GM21576 (cell line): ENCODE measurements at regions not wholly inside any gene's neighbourhood (a gene's known extent, or its start where the extent isn't known, plus 50 kb on each side); places are given as distances from the start of the nearest gene placed in this dataset.

Experiments
- ATAC-seq: cut with Tn5 transposase; IDR thresholded peaks from one replicate; pipeline ENCODE4 v1.9.1; 2021; ENCODE audit warnings: mild to moderate bottlenecking, moderate library complexity; ENCODE audit not compliant: unreplicated experiment

DNA sequence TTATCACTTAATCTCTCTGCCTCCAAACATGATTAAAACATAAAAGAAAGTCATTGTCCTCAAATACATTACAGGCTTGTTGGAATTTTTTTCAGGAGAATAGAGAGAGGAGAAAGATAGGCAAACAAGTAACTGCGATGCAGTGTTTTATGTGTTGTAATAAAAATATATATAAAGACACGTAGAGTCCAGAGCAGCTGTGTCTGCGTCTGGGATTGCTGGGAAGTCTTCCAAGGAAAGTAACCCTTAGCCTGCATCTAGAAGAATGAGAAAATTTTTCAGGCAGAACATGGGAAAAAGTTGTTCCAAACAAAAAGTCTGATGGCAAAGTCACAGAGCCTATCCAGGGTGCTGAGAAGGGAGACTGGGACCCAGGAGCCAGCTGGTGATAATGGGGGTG lies 91.8 kb upstream of the ST6GAL2 start:
- ATAC-seq: no peak

DNA sequence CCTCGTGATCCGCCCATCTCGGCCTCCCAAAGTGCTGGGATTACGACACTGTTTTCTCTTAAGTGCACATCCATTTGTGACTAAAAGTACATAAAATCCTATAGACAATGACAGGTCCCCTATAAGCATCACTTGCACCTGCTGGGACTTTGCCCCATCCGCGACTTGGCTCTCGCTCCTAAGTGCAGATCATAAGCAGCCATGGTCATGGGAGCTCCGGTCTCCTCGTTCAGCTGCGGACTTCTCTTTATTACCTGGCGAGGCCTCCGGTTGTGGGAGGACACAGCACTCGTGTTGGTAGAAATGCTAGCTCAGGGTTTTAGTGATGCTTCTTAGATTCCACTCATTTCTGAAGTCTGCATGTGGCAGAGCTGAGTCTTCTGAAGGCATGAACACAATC lies 92.7 kb upstream of the ST6GAL2 start:
- no peak for ATAC-seq

DNA sequence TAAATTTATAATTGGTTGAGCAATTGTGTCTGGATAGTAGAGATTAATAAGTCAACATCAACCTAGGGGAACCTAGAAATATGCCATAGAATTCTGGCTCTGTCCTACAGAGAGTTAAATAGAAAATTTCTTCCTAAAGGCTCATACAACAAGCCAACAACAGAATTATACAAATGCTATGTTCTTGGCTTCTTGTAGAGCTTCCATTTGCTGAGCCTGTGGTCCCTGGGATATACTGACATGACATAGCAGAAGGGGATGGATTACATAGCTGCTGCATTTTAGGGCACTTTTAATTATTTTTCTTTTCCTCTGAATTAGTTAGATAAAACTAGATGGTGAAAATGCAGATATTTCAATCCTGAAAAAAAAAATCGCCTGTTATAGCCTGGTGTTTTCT lies 95.5 kb upstream of the ST6GAL2 start:
- no peak for ATAC-seq

DNA sequence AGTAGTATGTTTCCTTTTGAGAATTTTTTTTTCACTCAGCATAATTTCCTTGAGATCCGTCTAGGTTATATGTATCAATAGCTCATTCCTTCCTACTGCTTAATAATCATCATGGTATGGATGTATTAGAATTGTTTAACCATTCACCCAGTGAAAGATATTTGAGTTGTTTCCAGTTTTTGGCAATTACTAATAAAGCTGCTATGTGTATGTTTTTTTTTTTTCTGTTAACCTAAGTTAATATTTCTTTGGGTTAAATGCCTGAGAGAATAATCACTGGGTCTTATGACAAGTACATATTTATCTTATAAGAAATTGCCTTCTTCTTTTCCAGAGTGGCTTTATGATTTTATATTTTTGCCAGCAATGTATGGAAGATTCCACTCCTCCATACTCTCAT lies 96.4 kb upstream of the ST6GAL2 start:
- no peak for ATAC-seq

DNA sequence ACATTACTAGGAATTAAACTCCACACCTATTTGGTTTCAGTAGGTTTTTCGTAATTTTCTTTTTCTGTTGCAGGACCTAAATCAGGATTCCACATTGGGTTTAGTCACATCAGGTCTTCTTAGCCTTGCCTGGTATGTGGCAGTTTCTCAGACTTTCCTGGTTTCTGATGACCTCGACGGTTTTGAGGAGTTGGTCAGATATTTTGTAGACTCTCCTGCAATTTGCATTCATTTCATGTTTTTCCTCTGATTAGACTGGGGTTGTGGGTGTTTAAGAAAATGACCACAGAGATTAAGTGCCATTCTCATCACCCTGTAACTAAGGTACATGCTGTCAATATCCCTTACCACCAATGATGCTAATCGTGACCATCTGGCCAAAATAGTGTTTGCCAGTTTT lies 97.3 kb upstream of the ST6GAL2 start:
- no peak for ATAC-seq

DNA sequence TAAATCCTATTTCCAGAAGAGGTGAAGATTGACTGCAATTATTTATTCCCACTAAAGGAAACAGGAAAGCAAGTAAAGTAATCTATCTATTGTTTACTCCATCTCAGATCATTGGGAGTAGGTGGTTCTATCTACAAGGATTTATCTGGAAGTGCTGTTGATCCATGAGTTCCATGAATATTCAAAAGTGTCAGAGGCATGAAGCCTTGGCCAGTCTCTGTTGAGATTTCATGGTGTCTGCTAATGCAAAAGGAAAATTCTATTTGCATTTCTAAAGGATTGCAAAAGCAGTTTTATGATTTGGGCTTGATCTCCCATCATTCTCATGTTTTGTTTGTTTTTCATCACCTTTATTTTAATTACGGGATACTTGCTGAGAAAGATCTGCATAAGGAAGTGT lies 102.4 kb upstream of the ST6GAL2 start:
- no peak for ATAC-seq

DNA sequence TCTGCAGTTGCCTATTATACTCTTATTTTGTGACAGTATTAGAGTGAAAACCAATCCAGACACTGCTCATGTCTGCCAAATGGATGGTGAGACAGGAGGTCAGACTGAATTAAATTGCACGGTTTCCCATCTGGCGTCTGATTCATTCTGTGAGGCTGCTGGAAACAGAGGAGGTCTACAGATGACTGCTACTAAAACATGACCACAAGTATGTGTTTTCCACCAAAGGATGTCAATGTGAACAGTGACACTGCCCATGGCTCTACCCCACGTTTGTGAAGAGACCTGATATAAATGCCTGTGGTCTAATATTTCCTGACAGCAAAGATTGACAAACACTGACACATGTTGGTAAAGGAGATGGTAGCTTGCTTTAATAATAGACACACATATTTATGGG lies 104.3 kb upstream of the ST6GAL2 start:
- ATAC-seq: no peak

DNA sequence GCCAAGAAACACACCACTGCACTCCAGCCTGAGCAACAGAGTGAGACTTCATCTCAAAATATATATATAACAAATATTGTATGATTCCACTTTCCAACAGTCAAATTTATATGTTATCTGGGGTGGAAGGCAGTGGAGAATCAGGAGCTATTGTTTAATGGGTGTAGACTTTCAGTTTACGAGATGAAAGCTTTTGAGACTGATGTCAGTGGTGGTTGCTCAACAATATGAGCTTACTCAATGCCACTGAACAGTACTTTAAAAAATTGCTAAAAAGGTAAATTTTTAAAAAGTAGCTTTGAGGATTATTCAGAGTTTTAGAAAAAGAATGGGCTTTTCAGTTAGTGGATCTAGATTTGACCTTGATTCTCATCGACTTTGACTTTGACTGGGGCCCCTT lies 105.9 kb upstream of the ST6GAL2 start:
- ATAC-seq: no peak

DNA sequence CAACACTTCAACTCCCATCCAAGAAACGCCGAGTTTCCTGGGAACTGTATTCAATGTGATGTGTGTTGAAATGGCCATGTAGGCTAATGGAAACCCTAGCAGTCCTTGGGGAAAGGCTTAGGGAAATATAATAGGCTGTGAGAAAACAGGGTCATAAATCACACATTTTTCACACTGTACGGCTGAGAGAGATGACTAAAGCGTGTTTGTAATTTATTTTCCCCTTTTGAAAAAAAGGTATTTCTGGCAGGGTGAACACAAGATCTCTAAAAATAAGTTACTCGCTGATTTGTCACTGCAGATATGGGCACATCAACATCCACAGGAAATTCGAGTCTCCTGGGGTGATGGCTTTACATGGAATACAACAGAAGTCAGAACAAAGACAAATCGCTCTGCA lies 109.6 kb upstream of the ST6GAL2 start:
- ATAC-seq: no peak

DNA sequence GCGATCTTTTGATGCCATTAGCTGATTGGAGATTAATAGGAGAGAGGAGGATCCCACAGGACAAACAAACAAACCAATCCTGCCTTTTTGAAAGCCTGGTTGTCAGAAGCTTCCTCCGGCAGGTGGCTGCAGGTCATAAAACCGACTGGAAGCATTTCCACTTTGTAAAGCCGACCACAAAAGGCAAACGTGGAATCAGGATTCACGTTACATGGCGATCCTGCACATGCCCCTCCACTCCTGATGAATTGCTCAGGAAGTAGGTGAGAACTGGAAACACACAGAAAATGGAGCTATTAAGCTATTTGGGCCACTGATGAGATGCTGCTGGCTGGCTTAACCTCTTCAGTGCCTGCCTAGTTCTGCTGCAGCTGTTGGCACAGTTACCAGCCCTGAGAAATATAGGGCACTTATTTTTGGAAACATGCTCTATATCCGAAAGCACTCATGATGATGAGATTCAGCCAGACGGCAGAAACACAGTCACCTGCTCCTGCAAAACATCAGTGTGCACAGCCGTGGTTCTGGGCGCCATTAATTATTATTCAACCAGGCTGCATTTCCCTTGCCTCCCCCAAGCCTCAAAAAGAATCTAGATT lies 110.3 kb upstream of the ST6GAL2 start:
- ATAC-seq: no peak

DNA sequence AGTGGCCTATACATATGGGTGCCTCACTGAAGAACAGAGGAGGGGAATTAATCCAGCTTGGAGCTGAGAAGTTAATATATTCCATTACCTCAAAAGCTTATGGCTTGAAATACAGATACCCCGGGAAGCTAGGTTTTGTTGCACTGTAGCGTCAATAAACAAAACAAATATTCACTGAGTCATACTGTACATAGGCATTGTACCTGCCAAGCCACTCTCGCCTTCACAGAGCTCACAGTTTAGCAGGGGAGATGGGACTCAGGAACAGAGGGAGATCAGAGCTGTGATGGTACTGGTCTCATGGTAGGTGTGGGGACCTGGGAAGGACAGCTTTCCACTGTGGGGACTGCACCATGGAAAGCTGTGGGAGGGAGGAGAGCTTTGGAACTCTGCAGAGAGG lies 111.2 kb upstream of the ST6GAL2 start:
- ATAC-seq: no peak

DNA sequence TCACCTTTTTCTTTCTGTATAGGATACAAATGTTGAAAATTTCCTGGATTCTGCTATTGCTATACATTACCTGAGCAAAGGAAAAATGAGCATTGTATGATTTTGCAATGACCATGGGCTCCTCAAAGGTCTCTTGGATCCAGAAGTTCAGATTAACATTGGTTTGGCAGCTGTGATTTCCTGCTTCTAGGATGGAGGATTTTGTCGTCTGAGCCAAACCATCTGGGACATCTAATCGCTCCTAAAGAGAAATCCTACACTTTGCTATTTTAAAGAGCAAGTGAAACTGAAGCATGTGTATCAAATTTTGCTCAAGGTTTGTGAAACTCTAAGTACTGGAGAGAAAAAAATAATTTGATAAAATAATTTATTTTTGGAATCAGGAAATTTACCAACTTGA lies 115.1 kb upstream of the ST6GAL2 start:
- ATAC-seq: no peak

DNA sequence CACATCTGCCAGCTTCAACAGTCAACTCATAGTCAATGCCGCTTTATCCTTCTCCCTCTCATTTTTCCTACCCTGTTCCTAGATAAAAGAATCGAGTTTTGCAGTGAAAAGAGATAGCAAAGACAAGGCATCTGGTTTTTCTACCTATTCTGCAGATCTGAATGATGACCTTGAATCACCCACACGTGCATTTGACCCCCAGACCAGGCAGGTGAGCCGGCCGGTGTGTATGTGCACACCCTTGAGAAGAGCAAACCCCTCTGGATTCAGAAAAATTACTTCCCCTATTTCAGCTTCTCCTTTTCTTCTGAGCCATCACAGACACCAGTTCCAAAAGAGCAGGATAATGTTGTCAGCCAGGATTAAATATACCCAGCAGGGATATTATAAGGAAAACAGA lies 115.6 kb upstream of the ST6GAL2 start:
- no peak for ATAC-seq

DNA sequence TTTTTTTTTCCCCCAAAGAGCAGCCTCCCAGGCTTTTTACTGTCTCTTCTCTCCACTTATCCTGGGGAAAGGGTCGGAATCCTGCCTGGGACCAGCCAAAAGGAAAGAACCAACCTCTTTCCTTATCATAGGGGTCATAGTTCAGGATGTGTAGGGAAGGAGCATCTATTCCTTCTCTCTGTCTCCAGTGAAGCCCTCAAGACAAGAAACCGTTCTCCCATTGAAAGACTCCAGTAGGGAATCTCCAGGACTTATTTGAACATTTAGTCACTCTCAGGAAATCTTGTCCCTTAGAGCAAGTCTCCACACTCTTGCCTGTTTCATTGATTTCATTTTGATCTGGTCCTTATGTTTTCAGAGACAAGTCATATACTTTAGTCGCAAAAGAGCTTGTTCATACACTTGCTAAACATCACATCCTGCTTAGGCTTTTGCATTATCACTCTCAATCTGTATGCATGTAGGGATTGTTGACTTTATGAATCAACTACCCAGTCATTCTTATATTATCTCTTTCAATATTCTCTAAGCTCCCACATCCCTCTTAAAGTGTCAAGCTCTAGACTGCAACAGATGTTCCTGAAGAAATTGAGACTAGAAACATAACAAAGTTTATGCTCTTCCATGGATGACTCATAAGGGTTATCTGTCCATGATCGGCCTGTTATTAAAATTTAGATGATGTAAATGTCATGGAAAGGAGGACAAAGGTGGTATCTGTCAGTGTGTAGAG lies 116.2 kb upstream of the ST6GAL2 start:
- no peak for ATAC-seq

DNA sequence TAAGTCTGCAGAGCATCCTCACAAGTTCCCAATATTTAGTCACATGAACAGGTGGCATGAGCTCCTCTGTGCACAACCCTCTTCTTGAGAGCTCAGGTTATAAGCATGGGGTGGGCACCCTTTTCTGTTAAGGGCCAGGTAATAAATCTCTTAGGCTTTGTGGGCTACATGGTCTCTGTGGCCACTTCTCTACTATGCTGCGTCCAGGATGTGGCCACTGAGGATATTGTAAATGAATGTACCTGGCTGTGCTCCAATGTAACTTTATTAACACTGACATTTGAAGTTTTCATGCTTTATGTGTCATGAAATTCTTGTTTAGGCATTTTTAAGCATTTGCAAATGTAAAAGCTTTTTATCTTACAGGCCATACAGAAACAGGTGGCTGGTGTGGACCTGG lies 116.8 kb upstream of the ST6GAL2 start:
- no peak for ATAC-seq

DNA sequence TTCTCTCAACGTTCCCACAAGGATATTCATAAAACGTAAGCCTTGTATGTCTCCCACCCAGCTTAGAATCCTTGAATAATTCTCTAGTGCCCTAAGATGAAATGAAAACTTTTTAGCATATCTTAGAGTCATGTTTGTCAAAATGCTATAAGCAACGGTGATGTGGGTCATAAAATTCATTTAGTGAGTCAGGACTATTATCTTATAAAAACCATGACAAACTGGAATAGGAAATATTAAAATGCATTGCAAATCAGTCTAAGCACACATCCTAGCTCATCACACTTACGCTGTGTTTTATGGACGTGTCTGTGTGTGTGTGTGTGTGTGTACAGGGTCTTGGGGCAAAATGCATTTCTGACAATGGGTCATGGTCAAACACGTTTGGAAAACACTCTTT lies 119.9 kb upstream of the ST6GAL2 start:
- ATAC-seq: no peak

DNA sequence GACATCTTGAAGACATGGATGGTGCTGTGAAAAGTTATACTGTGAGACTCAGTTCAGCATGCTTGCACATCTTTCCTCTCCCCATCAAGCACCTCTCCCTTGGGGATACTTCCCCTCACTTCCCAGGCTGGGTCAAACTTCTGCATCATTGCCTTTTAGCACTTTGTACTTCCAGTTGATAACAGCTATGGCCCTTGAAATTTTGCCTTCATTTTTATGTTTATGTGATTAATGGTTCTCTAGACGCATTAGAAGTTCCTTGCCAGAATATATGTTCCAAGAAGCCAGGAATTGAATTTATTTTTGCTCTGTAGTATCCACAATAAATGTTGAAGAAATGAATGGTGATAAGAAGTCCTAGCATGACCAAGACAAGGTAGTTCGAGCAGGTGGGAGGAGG lies 120.9 kb upstream of the ST6GAL2 start:
- ATAC-seq: no peak

DNA sequence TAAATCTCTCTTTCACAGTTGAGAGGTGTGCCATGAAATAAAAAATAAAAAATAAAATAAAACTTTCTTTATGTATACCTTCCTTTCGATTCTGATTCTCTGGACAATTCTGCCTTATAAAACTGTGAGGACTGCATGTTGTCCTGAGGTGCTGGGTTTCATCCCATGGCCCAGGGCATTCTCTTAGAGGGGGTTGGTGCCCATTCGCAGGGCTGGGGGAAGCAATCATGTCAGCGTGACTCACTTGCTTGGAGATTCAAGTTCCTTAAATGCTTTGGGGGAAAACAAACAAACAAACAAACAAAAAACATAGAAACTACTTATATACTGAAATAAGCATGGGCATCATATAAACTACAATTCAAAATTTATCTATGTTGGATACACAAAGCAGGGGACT lies 122.0 kb upstream of the ST6GAL2 start:
- no peak for ATAC-seq

DNA sequence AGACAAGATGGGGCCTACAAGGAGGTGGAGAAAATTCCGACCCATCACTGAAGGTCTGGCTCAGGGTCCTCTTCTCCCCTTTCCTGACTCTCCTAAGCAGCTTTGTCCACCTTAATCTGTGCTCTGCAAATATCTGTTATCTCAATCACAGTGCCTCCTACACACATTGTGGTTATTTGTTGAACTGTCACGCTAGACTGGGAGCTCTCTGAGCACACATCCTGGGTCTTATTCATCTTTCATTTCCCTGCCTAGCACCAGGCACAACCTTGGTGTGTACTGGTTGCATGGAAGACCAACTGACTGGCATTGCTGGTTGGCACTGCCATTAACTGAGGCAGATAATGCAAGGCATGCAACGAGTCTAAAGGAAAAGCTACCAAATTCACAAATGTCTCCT lies 122.9 kb upstream of the ST6GAL2 start:
- no peak for ATAC-seq

DNA sequence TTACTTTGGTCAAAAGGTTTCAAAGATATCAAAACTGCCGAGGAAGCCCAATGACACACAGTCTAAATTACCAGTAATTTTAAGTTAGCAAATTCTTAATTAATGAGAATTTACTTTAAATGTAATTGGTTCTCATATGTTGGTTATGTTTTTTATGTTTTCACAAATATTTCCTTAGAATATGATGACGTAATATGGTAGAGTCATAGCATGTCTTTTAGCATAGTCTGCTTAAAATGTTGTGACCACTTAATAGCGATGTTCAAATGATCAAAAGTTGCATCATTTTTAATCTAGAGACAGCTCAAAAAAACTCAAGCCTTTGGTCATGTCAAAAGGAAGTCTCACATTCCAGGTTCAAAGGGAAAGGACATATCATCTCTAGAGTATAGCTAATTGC lies 123.3 kb upstream of the ST6GAL2 start:
- no peak for ATAC-seq

DNA sequence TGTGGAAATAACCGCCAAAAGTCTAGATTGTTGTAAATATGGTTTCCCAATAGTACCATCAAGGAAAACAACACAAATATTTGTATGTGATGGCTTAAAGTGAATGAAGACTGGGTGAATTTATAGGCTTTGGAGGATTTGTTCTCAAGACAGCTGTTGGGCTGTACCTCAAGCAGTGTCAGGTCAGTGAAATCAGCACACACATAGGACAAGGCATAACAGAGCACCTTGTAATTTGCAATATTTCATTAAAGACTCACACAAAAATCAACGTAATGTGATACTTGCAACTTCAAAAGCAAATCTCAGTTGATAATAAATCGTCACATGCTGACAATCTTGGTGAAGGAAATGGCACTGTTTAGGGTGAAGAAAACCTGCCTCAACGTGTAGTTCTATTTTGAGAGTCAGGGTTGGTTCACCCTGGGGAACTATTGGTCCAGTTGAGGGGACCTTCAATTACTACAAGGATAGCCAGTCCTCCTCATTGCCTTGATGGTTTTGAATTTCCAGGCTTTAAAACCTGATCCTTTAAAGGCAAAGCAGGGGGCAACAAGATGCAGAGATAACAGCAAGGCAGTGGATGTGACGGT lies 126.8 kb upstream of the ST6GAL2 start:
- no peak for ATAC-seq

DNA sequence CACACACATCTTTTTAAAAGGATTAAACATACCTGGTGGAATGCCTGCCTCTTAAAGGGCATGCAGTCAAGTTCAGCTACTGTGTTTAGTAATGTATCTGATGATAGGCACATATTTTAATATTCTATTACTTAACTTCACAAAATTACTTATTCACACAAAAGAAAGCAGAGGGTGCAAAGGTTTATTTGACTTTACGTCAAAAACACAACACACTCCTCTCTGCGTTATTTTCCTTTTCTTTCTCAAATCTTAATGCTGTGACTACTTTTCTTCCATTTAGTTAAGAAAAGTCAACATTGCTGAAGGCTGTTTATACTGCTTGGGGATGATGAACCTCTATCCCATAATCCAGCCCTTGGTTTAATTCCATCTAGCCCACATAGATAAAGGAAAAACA lies 127.9 kb upstream of the ST6GAL2 start:
- no peak for ATAC-seq

DNA sequence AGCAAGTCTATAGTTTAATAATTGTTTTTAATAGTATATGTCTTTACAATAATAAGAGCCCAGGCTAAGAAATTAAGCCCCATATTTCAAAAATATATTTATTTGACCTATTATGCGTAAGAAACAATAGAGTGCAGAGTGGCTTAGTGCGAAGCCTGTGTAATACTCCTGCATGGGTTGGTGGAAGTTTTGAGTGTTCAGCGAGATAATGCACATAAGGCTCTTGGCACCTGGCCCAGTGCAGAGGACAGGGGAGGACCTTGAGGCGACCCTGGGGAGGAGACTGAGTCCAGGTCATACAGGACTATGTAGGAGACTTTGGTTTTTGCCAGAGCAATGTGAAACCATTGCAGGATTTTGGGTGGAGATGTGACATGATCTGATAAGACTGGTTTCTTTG lies 132.4 kb upstream of the ST6GAL2 start:
- no peak for ATAC-seq
